Caco-2 (cell line): ENCODE measurements at regions not wholly inside any gene's neighbourhood (a gene's known extent, or its start where the extent isn't known, plus 50 kb on each side); places are given as distances from the start of the nearest gene placed in this dataset.

Source experiments
- BruUV-seq: library from RNA; stranded (reverse); fragments of 400-500 nt; replicated peaks from 2 replicates; lab custom pipeline; 2021; lab: Mats Ljungman, UMichigan
- CTCF ChIA-PET: fragments of 300-600 bp; sonication (Branson Sonifier 250); formaldehyde crosslinking; loops from one replicate; lab custom pipeline; 2022; ENCODE audit warnings: antibody characterized with exemption; lab: Charles Lee
- POLR2A ChIA-PET: fragments of 300-600 bp; sonication (Branson Sonifier 250); formaldehyde crosslinking; loops from one replicate; lab custom pipeline; 2022; ENCODE audit warnings: antibody characterized with exemption; lab: Charles Lee
- DNase-seq, 2 experiments: peaks; one replicate each; pipeline versions ENCODE4 v3.0.0 to v3.0.0-alpha.2; 2020 to 2022
- H3K27me3 ChIP-seq: replicated peaks from 2 replicates; pipeline ENCODE4 v1.6.0; 2011; ENCODE audit warnings: low read length; ENCODE audit not compliant: control insufficient read depth, insufficient read depth
- H3K36me3 ChIP-seq: 2 replicates; pipeline ENCODE4 v1.5.1; 2011; ENCODE audit warnings: low read length; ENCODE audit not compliant: control insufficient read depth, insufficient read depth
- H3K4me1 ChIP-seq: fragments of 250-450 bp; sonication (Bioruptor Pico); 2 replicates; pipeline ENCODE4 v1.5.1; 2020; ENCODE audit warnings: mild to moderate bottlenecking
- H3K4me3 ChIP-seq: 2 replicates; pipeline ENCODE4 v1.5.1; 2011; ENCODE audit warnings: low read depth, mild to moderate bottlenecking, control low read depth, low read length
- H3K9me3 ChIP-seq: fragments of 250-450 bp; sonication (Bioruptor Pico); 2 replicates; pipeline ENCODE4 v1.5.1; 2020; ENCODE audit warnings: mild to moderate bottlenecking, moderate library complexity
- H3K27ac Mint-ChIP-seq: one replicate; pipeline ENCODE4 v1.8.0; 2022; ENCODE audit warnings: mixed read lengths; ENCODE audit not compliant: unreplicated experiment
- H3K27me3 Mint-ChIP-seq: one replicate; pipeline ENCODE4 v1.8.0; 2022; ENCODE audit warnings: mixed read lengths; ENCODE audit not compliant: insufficient read depth, unreplicated experiment
- H3K36me3 Mint-ChIP-seq: one replicate; pipeline ENCODE4 v1.8.0; 2022; ENCODE audit warnings: mild to moderate bottlenecking, mixed read lengths; ENCODE audit not compliant: insufficient read depth, unreplicated experiment
- H3K4me1 Mint-ChIP-seq: one replicate; pipeline ENCODE4 v1.8.0; 2022; ENCODE audit warnings: low read depth, mixed read lengths; ENCODE audit not compliant: unreplicated experiment
- H3K4me3 Mint-ChIP-seq: one replicate; pipeline ENCODE4 v1.8.0; 2022; ENCODE audit warnings: mild to moderate bottlenecking, moderate library complexity, mixed read lengths; ENCODE audit not compliant: unreplicated experiment
- H3K9me3 Mint-ChIP-seq: one replicate; pipeline ENCODE4 v1.8.0; 2022; ENCODE audit warnings: mixed read lengths; ENCODE audit not compliant: unreplicated experiment
- CTCF ChIP-seq, 2 experiments: fragments of 200-600 bp in 1 of 2; IDR thresholded peaks; 1 replicate in 1 of 2; 2 replicates in 1 of 2; pipeline versions ENCODE4 v1.5.1 to v1.8.0; 2011 to 2022; ENCODE audit warnings: antibody characterized with exemption in 1 of 2, control low read depth in 1 of 2, inconsistent platforms in 1 of 2, low read depth in 1 of 2, low read length in 1 of 2, mild to moderate bottlenecking in 1 of 2, moderate library complexity in 1 of 2; ENCODE audit not compliant: insufficient read depth in 1 of 2, severe bottlenecking in 1 of 2, unreplicated experiment in 1 of 2
- intact Hi-C: fragments of 100-400 bp; cut with micrococcal nuclease; formaldehyde crosslinking; loops from one replicate; pipeline ENCODE4 v1.10.0; 2022; ENCODE audit not compliant: unreplicated experiment

DNA sequence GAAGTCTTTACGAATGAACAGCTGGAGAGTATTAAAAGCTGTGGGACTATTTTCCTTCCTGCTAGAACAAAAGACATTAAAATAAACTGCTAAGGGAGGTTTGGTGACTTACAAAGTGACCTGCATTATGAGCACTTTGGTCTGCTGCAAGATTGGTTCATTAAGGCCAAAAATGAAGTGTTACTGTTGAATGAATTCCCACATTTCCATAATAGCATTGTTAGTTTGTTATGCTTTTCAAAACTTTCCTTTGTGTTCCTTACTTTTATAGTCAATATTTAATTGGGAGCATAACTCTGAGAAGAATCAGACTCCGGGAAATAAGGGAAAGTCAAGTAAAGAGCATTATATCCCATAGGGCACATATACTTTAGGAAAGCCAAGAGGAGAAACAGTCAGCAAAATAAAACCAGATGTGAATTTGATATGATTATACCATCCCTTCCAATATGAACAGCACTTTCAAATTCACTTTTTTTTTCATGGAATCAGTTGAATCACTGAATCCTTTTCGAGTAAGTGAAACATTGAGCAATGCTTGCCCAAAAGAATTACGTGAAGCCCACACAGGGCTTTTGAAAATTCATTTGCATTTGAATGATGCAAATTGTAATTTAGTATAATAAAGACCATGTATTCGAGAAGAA, 112.6 kb downstream of the KCTD12 start:
- Mint-ChIP-seq H3K27me3 (peaks cover 20% of the 10 kb centered on the region), H3K27ac (no peak overlapping the region), H3K4me3 (no peak overlapping the region), H3K36me3 (no peaks in the 10 kb centered on the region), H3K9me3 (no peaks in the 10 kb centered on the region), H3K4me1 (no peaks in the 10 kb centered on the region)
- no peaks in the 10 kb centered on the region for H3K4me1 ChIP-seq
- ChIA-PET CTCF (no interaction called here), POLR2A (no interaction called here)
- H3K27me3 ChIP-seq = no peaks in the 10 kb centered on the region
- no peak overlapping the region for H3K4me3 ChIP-seq
- BruUV-seq = no TSS peak
- no peaks in the 10 kb centered on the region for H3K9me3 ChIP-seq
- no peaks in the 10 kb centered on the region for H3K36me3 ChIP-seq
- intact Hi-C loops = no loop called here
- DNase-seq = no peak
- TF ChIP-seq CTCF (IDR thresholded peaks at IDR 0.05; ENCODE audit: insufficient read depth in 1 of 2, low read depth in 1 of 2, low read length in 1 of 2, severe bottlenecking in 1 of 2, unreplicated experiment in 1 of 2) = no peak

DNA sequence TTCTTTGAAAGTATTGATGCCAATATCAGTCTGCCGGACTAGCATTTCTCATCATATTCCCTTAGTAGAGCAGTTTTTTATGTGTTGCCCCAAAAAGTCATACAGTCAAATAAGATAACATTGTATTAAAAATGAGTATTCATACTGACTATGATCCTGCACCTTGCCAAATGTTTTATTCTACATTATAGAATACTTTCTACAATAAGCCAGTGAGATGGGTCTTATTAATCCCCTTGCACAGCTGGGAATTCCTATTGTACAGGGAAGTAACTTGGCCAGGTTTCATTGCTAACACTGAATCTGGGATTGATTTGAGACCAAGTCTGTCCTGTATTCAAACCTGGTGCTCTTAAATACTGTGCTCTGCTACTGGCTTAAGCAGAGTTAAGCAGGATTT, 114.0 kb downstream of the KCTD12 start:
- H3K4me1 Mint-ChIP-seq = no peaks in the 10 kb centered on the region
- no peak for TF ChIP-seq CTCF (IDR thresholded peaks at IDR 0.05; ENCODE audit: insufficient read depth in 1 of 2, low read depth in 1 of 2, low read length in 1 of 2, severe bottlenecking in 1 of 2, unreplicated experiment in 1 of 2)
- Histone ChIP-seq H3K4me3 (no peak overlapping the region), H3K4me1 (no peaks in the 10 kb centered on the region), H3K9me3 (no peaks in the 10 kb centered on the region), H3K36me3 (no peaks in the 10 kb centered on the region), H3K27me3 (no peaks in the 10 kb centered on the region)
- intact Hi-C loops = no loop called here
- CTCF ChIA-PET = no interaction called here
- no peaks in the 10 kb centered on the region for H3K36me3 Mint-ChIP-seq
- no peak overlapping the region for H3K4me3 Mint-ChIP-seq
- H3K27ac Mint-ChIP-seq = no peak overlapping the region
- H3K27me3 Mint-ChIP-seq = peaks cover 20% of the 10 kb centered on the region
- no TSS peak for BruUV-seq
- H3K9me3 Mint-ChIP-seq = no peaks in the 10 kb centered on the region
- POLR2A ChIA-PET = no interaction called here
- DNase-seq = no peak

- Histone ChIP-seq H3K4me3 (no peak overlapping the region), H3K27me3 (no peaks in the 10 kb centered on the region), H3K4me1 (no peaks in the 10 kb centered on the region), H3K9me3 (no peaks in the 10 kb centered on the region), H3K36me3 (no peaks in the 10 kb centered on the region)
- no peaks in the 10 kb centered on the region for H3K36me3 Mint-ChIP-seq
- peaks cover 17% of the 10 kb centered on the region for H3K27me3 Mint-ChIP-seq
- ChIA-PET POLR2A (no interaction called here), CTCF (no interaction called here)
- BruUV-seq = no TSS peak
- H3K4me1 Mint-ChIP-seq = no peaks in the 10 kb centered on the region
- H3K4me3 Mint-ChIP-seq = no peak overlapping the region
- DNase-seq = no peak
- no peak overlapping the region for H3K27ac Mint-ChIP-seq
- no peaks in the 10 kb centered on the region for H3K9me3 Mint-ChIP-seq
- TF ChIP-seq CTCF (IDR thresholded peaks at IDR 0.05; ENCODE audit: insufficient read depth in 1 of 2, low read depth in 1 of 2, low read length in 1 of 2, severe bottlenecking in 1 of 2, unreplicated experiment in 1 of 2) = no peak
- intact Hi-C loops = no loop called here
Measured at GRCh38 chr13:76769271-76769791, 116.9 kb downstream of the KCTD12 start.
